ENCODE measurements at regions not wholly inside any gene's neighbourhood (a gene's known extent, or its start where the extent isn't known, plus 50 kb on each side); places are given as distances from the start of the nearest gene placed in this dataset.

- TF ChIP-seq CTCF (IDR thresholded peaks at IDR 0.05; ENCODE audit: low read length) (no peak), EZH2 (optimal IDR thresholded peaks at IDR 0.05; ENCODE audit: low read depth, low read length) (no peak), EZH2phosphoT487 (IDR thresholded peaks at IDR 0.05; ENCODE audit: low read length) (no peak)
Measured at GRCh38 chr2:238702276-238703052, 145.4 kb upstream of the TWIST2 start.
